GM21723 (cell line): ENCODE measurements at regions not wholly inside any gene's neighbourhood (a gene's known extent, or its start where the extent isn't known, plus 50 kb on each side); places are given as distances from the start of the nearest gene placed in this dataset.

Source experiments
- ATAC-seq: cut with Tn5 transposase; IDR thresholded peaks from one replicate; pipeline ENCODE4 v1.9.1; 2021; ENCODE audit warnings: mild to moderate bottlenecking, moderate library complexity; ENCODE audit not compliant: unreplicated experiment

GRCh38 chr18:51789871-51790270 is 550.1 kb upstream of the DCC start:
- ATAC-seq, result no peak

- no peak for ATAC-seq
These were observed 538.5 kb upstream of the DCC start for GRCh38 chr18:51801514-51801913.

- no peak for ATAC-seq
These were observed 537.2 kb upstream of the DCC start for GRCh38 chr18:51802569-51803428.

- ATAC-seq, result no peak
These were observed 532.7 kb upstream of the DCC start for GRCh38 chr18:51807336-51807735.

GRCh38 chr18:51811883-51812282 is 528.1 kb upstream of the DCC start:
- no peak for ATAC-seq

GRCh38 chr18:51813740-51814139 is 526.3 kb upstream of the DCC start:
- ATAC-seq, result no peak

GRCh38 chr18:51821610-51822009 is 518.4 kb upstream of the DCC start:
- no peak for ATAC-seq

- no peak for ATAC-seq
These were observed 515.3 kb upstream of the DCC start for GRCh38 chr18:51824746-51825145.

GRCh38 chr18:51833850-51834249 is 506.1 kb upstream of the DCC start:
- no peak for ATAC-seq

GRCh38 chr18:51848702-51849101 is 491.3 kb upstream of the DCC start:
- ATAC-seq, result no peak

GRCh38 chr18:51852681-51853080 is 487.3 kb upstream of the DCC start:
- no peak for ATAC-seq

- ATAC-seq, result no peak
These were observed 482.0 kb upstream of the DCC start for GRCh38 chr18:51857989-51858388.

- ATAC-seq, result no peak
These were observed 479.0 kb upstream of the DCC start for GRCh38 chr18:51861046-51861445.

- no peak for ATAC-seq
These were observed 477.8 kb upstream of the DCC start for GRCh38 chr18:51862051-51862715.

GRCh38 chr18:51864219-51864965 is 475.6 kb upstream of the DCC start:
- no peak for ATAC-seq

- ATAC-seq, result no peak
These were observed 474.5 kb upstream of the DCC start for GRCh38 chr18:51865538-51865937.

- ATAC-seq, result no peak
These were observed 472.2 kb upstream of the DCC start for GRCh38 chr18:51867767-51868166.

- ATAC-seq, result no peak
These were observed 461.3 kb upstream of the DCC start for GRCh38 chr18:51878724-51879123.

- ATAC-seq, result no peak
These were observed 460.7 kb upstream of the DCC start for GRCh38 chr18:51879329-51879728.

- no peak for ATAC-seq
These were observed 458.6 kb upstream of the DCC start for GRCh38 chr18:51881394-51881793.

- no peak for ATAC-seq
These were observed 456.0 kb upstream of the DCC start for GRCh38 chr18:51884039-51884438.

- no peak for ATAC-seq
These were observed 449.2 kb upstream of the DCC start for GRCh38 chr18:51890762-51891161.
